Testis (tissue), 2 donors: ENCODE measurements at regions not wholly inside any gene's neighbourhood (a gene's known extent, or its start where the extent isn't known, plus 50 kb on each side); places are given as distances from the start of the nearest gene placed in this dataset.
A peak's percentile ranks its signal among the peaks of the same experiment; 100 is the strongest.

Experiments
- DNase-seq: peaks from one replicate; pipeline ENCODE4 v3.0.0-alpha.2; 2019
- H3K27ac ChIP-seq, 2 donors: fragments of 200-600 bp; sonication (generic); one replicate each; pipeline ENCODE4 v1.5.1; 2019
- H3K27me3 ChIP-seq: fragments of 200-600 bp; sonication (generic); one replicate; pipeline ENCODE4 v1.5.1; 2019
- H3K36me3 ChIP-seq: fragments of 200-600 bp; sonication (generic); one replicate; pipeline ENCODE4 v1.5.1; 2017; ENCODE audit warnings: low read depth; ENCODE audit errors: missing control alignments
- H3K4me1 ChIP-seq: fragments of 200-600 bp; sonication (generic); one replicate; pipeline ENCODE4 v1.5.1; 2019
- H3K4me3 ChIP-seq, 2 donors: fragments of 200-600 bp; sonication (generic); one replicate each; pipeline ENCODE4 v1.5.1; 2017 to 2019
- H3K9me3 ChIP-seq: fragments of 200-600 bp; sonication (generic); one replicate; pipeline ENCODE4 v1.5.1; 2017
- POLR2A ChIP-seq: fragments of 450-650 bp; IDR thresholded peaks from one replicate; pipeline ENCODE4 v1.6.1; 2017; ENCODE audit warnings: antibody characterized with exemption, mild to moderate bottlenecking, moderate library complexity
- WGBS, 2 donors: methylation state at CpG; one replicate each; pipeline ENCODE4 v1.1.5; 2018; 5-methylcytosine and 5-hydroxymethylcytosine counted together
- intact Hi-C: fragments of 100-400 bp; cut with DNase I; formaldehyde crosslinking; loops from one replicate; pipeline ENCODE4 v1.15.1; 2023; ENCODE audit warnings: low total_unique reads
- TF ChIP-seq, protein P1 (sequence below), 3 experiments: fragments of 450-650 bp in 2 of 3; fragments of 200-600 bp in 1 of 3; sonication (generic) in 1 of 3; IDR thresholded peaks; one replicate each; pipeline ENCODE4 v1.5.1; 2016 to 2019; ENCODE audit warnings: antibody characterized with exemption in 3 of 3, mild to moderate bottlenecking in 2 of 3, moderate library complexity in 1 of 3

DNA sequence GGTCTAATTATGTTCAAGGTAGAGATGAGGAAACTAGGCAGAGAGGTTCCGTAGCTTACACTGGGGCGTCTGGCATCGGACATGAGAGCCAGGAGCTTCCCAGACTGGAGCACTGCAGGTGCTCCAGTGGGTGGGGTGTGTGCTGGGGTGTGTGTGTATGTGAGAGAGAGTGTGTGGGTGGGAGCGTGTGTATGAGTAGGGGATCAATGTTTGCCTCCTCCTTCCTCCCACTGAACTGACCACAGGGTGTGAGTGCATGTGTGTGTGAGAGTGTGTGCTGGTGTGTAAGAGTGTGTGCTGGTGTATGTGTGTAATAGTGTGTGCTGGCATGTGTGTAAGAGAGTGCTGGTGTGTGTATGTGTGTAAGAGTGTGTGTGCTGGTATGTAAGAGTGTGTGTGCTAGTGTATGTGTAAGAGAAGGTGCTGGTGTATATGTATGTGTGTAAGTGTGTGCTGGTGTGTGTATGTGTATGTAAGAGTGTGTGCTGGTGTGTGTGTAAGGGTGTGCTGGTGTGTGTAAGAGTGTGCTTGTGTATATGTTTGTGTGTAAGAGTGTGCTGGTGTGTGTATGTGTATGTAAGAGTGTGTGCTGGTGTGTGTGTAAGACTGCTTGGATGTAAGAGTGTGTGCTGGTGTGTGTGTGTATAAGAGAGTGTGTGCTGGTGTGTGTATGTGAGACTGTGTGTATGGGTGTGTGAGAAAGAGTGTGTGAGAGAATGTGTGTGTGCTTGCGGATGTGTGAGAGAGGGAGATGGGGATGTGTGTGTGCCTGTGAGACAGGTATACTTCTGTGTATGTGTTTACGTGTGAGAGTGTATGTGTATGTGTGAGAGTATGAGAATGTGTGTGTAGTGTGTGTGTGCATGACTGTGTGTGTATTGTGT is 139.9 kb downstream of the MRM1 start:
- H3K4me1 ChIP-seq, result no peaks in the 10 kb centered on the region
- no peaks in the 10 kb centered on the region for H3K36me3 ChIP-seq
- WGBS, 2 donors, result 74 to 85% methylated on average over 6 of the region's 6 CpGs
- intact Hi-C loops, result no loop called here
- no peak overlapping the region for H3K4me3 ChIP-seq
- H3K9me3 ChIP-seq, result no peaks in the 10 kb centered on the region
- TF ChIP-seq, protein P1, sequence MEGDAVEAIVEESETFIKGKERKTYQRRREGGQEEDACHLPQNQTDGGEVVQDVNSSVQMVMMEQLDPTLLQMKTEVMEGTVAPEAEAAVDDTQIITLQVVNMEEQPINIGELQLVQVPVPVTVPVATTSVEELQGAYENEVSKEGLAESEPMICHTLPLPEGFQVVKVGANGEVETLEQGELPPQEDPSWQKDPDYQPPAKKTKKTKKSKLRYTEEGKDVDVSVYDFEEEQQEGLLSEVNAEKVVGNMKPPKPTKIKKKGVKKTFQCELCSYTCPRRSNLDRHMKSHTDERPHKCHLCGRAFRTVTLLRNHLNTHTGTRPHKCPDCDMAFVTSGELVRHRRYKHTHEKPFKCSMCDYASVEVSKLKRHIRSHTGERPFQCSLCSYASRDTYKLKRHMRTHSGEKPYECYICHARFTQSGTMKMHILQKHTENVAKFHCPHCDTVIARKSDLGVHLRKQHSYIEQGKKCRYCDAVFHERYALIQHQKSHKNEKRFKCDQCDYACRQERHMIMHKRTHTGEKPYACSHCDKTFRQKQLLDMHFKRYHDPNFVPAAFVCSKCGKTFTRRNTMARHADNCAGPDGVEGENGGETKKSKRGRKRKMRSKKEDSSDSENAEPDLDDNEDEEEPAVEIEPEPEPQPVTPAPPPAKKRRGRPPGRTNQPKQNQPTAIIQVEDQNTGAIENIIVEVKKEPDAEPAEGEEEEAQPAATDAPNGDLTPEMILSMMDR (IDR thresholded peaks at IDR 0.05), result no peak
- no peak for TF ChIP-seq POLR2A
- DNase-seq, result no peak
- H3K27me3 ChIP-seq, result no peaks in the 10 kb centered on the region
- no peak overlapping the region for H3K27ac ChIP-seq

DNA sequence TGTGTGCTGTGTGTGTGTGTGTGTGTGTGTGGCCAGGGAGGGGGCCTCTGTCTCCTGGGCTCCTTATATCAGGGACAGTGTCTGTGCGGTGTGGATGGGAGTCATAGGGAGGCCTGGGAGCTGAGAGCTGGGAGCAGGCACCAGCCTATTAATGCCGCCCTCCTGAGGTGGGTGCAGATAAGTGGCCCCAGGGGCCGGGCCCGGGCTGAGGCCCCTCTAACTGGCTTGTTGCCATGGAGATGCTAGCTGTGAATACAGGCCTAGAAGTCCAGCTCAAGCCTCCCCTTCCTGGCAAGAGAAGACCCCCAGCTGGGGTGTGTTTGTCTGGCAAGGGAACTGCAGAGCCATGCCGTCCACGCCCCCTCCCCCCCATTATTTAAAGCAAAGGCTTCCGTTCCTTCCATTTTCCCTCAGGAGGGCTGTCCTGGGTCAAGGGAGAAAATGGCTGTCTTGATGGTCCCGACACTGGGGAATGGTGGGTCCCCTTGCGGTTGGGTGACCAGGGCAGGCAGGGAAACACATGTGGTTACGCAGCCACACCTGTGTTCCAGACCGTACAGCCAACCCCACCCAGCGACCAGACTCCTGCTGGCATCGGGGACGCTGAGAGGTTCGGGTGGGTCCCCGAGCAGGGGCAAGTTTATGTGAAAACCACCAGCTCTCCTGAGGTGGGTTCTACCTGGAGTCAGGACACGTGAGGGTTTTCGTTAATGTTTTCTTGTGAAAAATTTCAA is 141.1 kb downstream of the MRM1 start:
- Histone ChIP-seq H3K4me1 (no peaks in the 10 kb centered on the region), H3K27me3 (no peaks in the 10 kb centered on the region), H3K4me3 (no peak overlapping the region), H3K9me3 (no peaks in the 10 kb centered on the region), H3K27ac (no peak overlapping the region), H3K36me3 (no peaks in the 10 kb centered on the region)
- intact Hi-C loops, result no loop called here
- peak; percentile 35 for DNase-seq
- TF ChIP-seq, protein P1 (IDR thresholded peaks at IDR 0.05), result no peak
- no peak for TF ChIP-seq POLR2A
- 51 to 58% methylated on average over 14 to 18 of the region's 18 CpGs for WGBS, 2 donors

GRCh38 chr17:36743130-36743529 is 141.7 kb downstream of the MRM1 start:
- Histone ChIP-seq H3K27ac (no peak overlapping the region), H3K36me3 (no peaks in the 10 kb centered on the region), H3K9me3 (no peaks in the 10 kb centered on the region), H3K27me3 (no peaks in the 10 kb centered on the region), H3K4me1 (no peaks in the 10 kb centered on the region), H3K4me3 (no peak overlapping the region)
- WGBS, 2 donors, result 73 to 81% methylated on average over 7 of the region's 7 CpGs
- no peak for DNase-seq
- intact Hi-C loops, result no loop called here
- TF ChIP-seq, protein P1 (IDR thresholded peaks at IDR 0.05), result no peak
- TF ChIP-seq POLR2A, result no peak

- no peaks in the 10 kb centered on the region for H3K9me3 ChIP-seq
- no peaks in the 10 kb centered on the region for H3K4me1 ChIP-seq
- TF ChIP-seq POLR2A, result no peak
- TF ChIP-seq, protein P1 (IDR thresholded peaks at IDR 0.05), result no peak
- DNase-seq, result no peak
- 86 to 88% methylated on average over 13 to 18 of the region's 18 CpGs for WGBS, 2 donors
- intact Hi-C loops, result no loop called here
- no peaks in the 10 kb centered on the region for H3K27me3 ChIP-seq
- no peak overlapping the region for H3K4me3 ChIP-seq
- no peak overlapping the region for H3K27ac ChIP-seq
- no peaks in the 10 kb centered on the region for H3K36me3 ChIP-seq
Measured at GRCh38 chr17:36746381-36747053, 145.1 kb downstream of the MRM1 start.
